ENCODE measurements at regions not wholly inside any gene's neighbourhood (a gene's known extent, or its start where the extent isn't known, plus 50 kb on each side); places are given as distances from the start of the nearest gene placed in this dataset.

DNA sequence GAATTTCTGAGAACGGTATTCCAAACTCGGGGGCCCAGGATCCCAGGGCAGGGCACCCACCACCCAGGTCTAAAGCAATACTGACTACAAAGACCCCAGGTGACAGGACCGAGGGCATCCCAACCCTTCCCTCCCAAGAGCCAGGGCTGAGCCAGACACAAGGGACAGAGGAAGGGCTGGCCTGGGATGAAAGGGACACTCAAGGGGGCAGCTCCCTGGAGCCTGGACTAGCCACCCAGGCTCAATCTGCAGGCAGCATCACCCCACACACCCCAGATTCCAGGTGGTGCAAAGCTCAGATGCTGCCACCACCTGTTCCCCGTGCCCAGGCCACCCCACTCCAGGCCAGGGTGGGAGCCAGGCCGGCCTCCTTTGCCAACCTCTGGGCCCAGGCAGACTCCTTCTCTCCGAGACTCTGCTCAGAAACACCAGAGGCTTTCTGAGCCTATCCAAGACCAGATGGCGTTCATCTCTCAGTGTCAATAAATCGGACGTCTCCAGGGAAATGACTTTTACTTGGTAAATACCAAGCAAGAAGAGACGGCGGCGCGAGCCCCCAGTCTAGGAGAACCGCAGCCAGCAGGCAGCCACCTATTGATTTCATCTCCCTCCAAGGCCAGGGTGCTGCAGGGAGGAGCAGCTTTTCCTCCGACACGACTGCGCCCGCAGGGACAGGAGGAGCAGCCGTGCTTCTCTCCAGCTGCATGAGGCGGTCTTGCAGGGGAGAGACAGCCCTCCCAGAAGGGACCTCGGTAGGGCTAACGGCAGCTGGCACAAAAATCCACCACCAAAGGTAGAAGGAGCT, 94.1 kb upstream of the ADAMTS2 start:
- ChIA-PET CTCF (no interaction called here), POLR2A (no interaction called here)
- TF ChIP-seq, protein P1, sequence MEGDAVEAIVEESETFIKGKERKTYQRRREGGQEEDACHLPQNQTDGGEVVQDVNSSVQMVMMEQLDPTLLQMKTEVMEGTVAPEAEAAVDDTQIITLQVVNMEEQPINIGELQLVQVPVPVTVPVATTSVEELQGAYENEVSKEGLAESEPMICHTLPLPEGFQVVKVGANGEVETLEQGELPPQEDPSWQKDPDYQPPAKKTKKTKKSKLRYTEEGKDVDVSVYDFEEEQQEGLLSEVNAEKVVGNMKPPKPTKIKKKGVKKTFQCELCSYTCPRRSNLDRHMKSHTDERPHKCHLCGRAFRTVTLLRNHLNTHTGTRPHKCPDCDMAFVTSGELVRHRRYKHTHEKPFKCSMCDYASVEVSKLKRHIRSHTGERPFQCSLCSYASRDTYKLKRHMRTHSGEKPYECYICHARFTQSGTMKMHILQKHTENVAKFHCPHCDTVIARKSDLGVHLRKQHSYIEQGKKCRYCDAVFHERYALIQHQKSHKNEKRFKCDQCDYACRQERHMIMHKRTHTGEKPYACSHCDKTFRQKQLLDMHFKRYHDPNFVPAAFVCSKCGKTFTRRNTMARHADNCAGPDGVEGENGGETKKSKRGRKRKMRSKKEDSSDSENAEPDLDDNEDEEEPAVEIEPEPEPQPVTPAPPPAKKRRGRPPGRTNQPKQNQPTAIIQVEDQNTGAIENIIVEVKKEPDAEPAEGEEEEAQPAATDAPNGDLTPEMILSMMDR (IDR thresholded peaks at IDR 0.05; ENCODE audit: insufficient read depth, low read length, missing control alignments) = no peak
- no peak for DNase-seq (ENCODE audit: low read depth, low spot score)
- H3K4me3 ChIP-seq (ENCODE audit: low read depth, low read length) = no peak overlapping the region

DNA sequence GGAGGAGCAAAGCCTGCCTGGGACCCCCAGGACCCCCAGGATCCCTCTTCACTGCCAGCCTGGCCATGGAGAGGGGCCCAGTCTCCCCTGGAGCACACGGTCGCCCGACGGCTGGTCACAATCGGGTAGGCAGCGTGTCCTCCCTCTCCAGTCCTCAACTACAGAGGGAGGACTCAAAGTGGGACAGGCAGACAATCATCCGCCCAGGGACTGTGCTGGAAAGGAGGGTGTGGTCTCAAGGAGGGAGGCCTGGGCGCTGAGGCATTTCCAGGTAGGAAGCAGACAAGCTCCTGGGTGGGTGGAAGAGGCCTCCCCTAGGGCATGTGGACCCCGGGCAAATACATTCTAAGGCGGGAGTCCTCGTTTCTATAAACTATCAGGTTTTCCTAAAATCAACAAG, 93.2 kb upstream of the ADAMTS2 start:
- TF ChIP-seq, protein P1 (IDR thresholded peaks at IDR 0.05; ENCODE audit: insufficient read depth, low read length, missing control alignments) = no peak
- POLR2A ChIA-PET = no interaction called here
- no peak for DNase-seq (ENCODE audit: low read depth, low spot score)
- no peak overlapping the region for H3K4me3 ChIP-seq (ENCODE audit: low read depth, low read length)
- CTCF ChIA-PET = no interaction called here

DNA sequence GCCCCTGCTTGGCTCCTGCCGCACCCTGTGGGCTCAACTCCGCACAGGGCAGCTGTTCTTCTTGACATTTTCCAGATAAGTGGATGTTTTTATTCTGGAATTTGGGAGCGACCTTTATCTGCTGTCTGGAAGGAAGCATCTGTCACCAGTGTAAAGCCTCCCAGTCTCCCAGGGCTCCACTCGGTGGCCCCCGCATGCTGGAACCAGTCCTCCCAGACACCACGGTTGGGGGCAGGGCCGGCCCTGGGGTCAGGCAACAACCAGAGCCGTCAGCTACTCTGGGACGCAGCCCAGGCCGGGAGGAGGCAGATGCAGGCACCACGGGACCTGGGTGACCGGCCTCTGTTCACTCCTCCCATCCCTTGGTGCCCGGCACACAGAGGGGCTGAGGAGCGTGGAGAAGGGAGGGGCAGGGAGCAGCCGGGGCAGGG, 92.8 kb upstream of the ADAMTS2 start:
- TF ChIP-seq, protein P1 (IDR thresholded peaks at IDR 0.05; ENCODE audit: insufficient read depth, low read length, missing control alignments) = no peak
- POLR2A ChIA-PET = no interaction called here
- CTCF ChIA-PET = interaction anchor here (0.9 kb wide), 1 partner anchor 40 kb away, joined by 4 read pairs; no protein-coding TSS in a partner anchor
- H3K4me3 ChIP-seq (ENCODE audit: low read depth, low read length) = no peak overlapping the region
- DNase-seq (ENCODE audit: low read depth, low spot score) = no peak

DNA sequence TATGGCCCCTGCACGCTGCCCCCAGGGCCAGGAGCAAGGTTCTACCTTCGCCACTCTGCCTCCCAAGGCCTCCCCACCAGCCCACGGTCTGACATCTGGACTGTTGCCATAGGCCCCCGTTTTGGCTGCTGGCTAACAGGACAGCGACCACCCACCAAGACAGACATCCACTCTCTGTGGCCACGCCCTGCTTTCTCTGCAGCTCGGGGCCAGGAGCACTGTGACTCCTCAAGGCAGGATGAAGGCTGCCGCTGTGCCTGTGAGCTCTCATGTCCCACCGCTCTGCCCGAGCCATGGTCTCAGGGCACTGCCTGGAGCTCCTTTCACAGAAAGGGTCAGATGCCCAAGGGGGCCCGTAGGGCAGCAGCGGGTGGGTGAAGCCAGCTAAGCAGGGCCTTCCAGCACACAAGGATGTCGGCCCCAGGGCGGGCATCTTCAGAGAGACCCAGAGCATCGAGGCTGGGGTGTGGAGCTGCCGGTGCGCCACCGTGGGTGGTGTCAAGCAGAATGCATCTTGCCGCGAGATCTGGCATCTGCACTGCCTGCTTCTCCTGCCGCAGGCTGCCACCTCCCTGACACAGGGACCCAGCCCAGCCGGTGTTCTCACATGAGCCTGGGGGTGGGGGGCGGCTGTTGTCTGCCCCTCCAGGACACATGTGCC, 92.2 kb upstream of the ADAMTS2 start:
- TF ChIP-seq, protein P1 (IDR thresholded peaks at IDR 0.05; ENCODE audit: insufficient read depth, low read length, missing control alignments) = no peak
- no peak for DNase-seq (ENCODE audit: low read depth, low spot score)
- POLR2A ChIA-PET = no interaction called here
- no peak overlapping the region for H3K4me3 ChIP-seq (ENCODE audit: low read depth, low read length)
- CTCF ChIA-PET = interaction anchor here (0.9 kb wide), 1 partner anchor 39 kb away, joined by 4 read pairs; no protein-coding TSS in a partner anchor

DNA sequence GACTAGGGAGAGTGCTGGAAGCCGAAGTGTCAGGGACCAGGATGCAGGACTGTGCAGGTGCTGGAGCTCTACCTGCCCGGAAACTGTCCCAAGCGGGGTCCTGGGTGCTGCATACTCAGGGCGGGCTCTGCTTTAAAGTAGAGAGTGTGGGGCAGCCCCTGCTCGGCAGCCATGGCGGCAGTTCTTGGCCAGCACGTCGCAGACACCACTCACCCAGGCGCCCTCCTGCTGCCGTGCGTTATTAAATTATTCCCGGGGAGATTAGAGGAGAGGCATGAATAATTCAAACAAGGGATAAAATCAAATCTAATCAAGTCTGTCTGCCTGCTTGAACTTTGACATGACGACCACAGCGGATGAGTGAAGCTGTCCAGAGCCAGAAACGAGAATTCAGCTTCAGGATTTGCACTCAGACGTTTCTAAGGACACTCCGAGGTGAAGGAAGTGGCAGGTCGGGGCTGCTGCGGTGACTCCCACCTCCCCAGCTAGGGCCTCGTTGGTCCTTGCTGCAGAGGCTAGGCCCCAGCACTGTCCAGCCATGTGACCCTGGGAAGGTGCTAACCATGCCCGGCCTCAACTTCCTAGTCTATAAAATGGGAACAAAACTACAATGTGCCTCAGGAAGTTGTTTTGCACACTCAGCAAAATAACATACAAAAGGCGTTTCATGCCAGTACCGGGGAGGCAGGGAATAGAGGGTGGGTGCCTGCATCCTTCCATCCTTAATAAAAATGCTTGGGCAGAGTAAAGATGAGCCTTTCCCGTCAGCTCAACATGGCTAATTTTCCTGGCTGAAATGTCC, 91.3 kb upstream of the ADAMTS2 start:
- H3K4me3 ChIP-seq (ENCODE audit: low read depth, low read length) = no peak overlapping the region
- TF ChIP-seq, protein P1 (IDR thresholded peaks at IDR 0.05; ENCODE audit: insufficient read depth, low read length, missing control alignments) = no peak
- ChIA-PET POLR2A (no interaction called here), CTCF (no interaction called here)
- no peak for DNase-seq (ENCODE audit: low read depth, low spot score)

All from AG04449 (cell line).